ENCODE measurements at regions not wholly inside any gene's neighbourhood (a gene's known extent, or its start where the extent isn't known, plus 50 kb on each side); places are given as distances from the start of the nearest gene placed in this dataset.

GRCh38 chr11:13062115-13062514 lies 53.0 kb downstream of the RASSF10 start:
- no peak overlapping the region for H3K4me3 ChIP-seq (replicated peaks in 1 of 2; ENCODE audit: low read depth in 2 of 2, low read length in 2 of 2)
- TF ChIP-seq CTCF (IDR thresholded peaks at IDR 0.05; ENCODE audit: low read depth, low read length) = no peak
- DNase-seq (ENCODE audit: low read depth in 2 of 2) = no peak

DNA sequence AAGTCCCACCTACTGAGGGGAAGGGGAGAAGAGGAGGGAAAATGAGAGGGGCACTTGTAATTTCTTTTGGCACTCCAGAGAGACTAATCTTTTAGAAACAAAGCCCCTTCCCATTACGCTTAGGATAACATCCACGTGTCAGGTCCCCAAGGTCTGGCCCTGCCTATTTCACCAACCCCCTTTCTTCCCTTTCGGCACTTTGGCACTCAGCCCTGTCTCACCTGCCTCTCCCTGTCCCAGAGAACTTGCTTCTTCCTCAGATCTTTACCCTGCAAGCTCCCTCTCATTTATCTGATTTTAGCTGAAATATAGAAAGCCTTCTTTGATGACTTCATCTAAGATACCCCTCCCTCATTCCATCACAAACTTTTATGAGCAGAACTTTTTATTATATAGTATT lies 55.5 kb downstream of the RASSF10 start:
- TF ChIP-seq CTCF (IDR thresholded peaks at IDR 0.05; ENCODE audit: low read depth, low read length) = no peak
- DNase-seq (ENCODE audit: low read depth in 2 of 2) = no peak
- H3K4me3 ChIP-seq (replicated peaks in 1 of 2; ENCODE audit: low read depth in 2 of 2, low read length in 2 of 2) = no peak overlapping the region

DNA sequence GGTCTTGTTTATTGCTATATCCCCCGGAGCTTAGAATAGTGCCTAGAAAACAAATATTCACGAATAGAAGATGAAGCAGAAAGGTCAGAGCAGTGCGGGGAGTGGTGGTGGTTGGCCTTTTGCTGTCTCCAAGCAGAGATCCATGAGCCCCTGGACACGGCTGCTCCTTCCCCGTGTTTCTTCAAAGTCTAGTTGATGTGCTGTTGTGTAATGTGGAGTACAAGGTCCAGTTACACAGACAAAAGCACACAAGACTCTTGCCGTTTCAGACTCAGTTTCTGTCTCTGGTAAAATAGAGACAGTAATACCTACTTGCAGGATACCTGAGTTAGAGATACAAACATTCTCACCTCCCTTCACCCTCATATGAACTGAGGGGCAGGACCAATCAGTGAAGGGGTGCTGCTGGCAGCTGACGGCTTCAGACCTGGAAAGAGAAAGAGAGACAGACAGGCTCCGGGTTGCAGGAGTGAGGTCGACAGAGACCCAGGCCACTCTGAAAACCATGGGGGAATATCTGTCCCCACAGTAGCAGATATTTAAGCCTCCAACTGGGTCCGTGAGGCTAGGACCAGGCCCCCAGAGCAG lies 56.2 kb downstream of the RASSF10 start:
- H3K4me3 ChIP-seq (replicated peaks in 1 of 2; ENCODE audit: low read depth in 2 of 2, low read length in 2 of 2) = no peak overlapping the region
- DNase-seq (ENCODE audit: low read depth in 2 of 2) = no peak
- no peak for TF ChIP-seq CTCF (IDR thresholded peaks at IDR 0.05; ENCODE audit: low read depth, low read length)

DNA sequence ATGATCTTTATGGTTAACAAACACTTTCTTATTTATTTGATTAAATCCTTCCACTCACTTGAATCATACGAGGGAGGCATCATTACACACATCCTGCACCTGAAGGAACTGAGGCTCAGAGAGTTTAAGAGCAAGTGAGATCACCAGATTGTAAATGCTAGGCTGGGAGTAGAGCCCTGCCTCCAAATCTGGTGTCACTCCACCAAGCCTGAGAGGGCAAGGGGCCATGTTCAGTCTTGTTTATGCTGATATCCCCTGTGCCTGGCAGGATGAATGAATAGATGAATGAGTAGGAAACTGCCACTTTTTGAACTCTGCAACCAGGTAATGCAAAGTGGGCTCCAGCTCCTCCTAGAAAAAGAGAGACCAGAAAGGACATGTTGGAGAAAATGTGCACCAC lies 59.1 kb downstream of the RASSF10 start:
- no peak for TF ChIP-seq CTCF (IDR thresholded peaks at IDR 0.05; ENCODE audit: low read depth, low read length)
- no peak for DNase-seq (ENCODE audit: low read depth in 2 of 2)
- no peak overlapping the region for H3K4me3 ChIP-seq (replicated peaks in 1 of 2; ENCODE audit: low read depth in 2 of 2, low read length in 2 of 2)

- DNase-seq (ENCODE audit: low read depth in 2 of 2) = peak; percentile 10 to 55
- H3K4me3 ChIP-seq (replicated peaks in 1 of 2; ENCODE audit: low read depth in 2 of 2, low read length in 2 of 2) = no peak overlapping the region
- no peak for TF ChIP-seq CTCF (IDR thresholded peaks at IDR 0.05; ENCODE audit: low read depth, low read length)
Measured at GRCh38 chr11:13073119-13073981, 64.2 kb downstream of the RASSF10 start.

DNA sequence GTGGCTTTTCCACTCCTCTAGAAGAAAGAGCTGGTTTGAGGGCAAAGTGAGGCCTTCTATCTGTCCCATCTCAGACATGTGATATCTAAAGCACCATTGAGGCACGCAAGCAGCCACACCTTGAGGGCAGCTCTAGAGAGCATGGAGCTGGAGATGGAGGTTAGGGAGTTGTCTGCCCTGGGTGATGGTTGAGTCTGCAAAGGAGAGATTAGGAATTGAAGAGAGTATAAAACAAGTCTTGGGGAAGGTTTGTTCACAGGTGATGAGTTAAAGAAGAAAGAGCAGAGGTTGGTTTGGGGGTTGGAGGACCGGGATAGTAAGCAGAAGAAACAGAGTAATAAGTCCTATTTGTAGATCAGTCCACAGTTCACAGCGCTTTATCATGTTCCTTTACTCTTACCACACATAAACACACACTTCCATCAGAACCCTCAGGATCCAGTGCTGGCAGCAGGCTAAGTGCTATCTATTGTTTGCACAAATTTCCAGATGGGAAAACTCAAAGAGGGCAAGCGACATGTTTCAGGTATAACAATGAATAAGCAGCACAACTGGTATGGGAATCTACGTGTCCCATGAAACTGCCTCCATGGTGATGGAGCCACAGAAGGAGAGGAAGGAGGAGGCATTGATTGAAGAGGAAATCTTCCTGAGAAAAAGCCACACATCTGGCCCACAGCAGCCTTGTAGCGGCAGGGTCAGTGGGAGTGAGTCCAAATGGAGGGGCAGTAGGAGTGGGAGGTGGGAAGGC lies 65.8 kb downstream of the RASSF10 start:
- no peak for DNase-seq (ENCODE audit: low read depth in 2 of 2)
- no peak overlapping the region for H3K4me3 ChIP-seq (replicated peaks in 1 of 2; ENCODE audit: low read depth in 2 of 2, low read length in 2 of 2)
- TF ChIP-seq CTCF (IDR thresholded peaks at IDR 0.05; ENCODE audit: low read depth, low read length) = no peak
